ENCODE measurements at regions not wholly inside any gene's neighbourhood (a gene's known extent, or its start where the extent isn't known, plus 50 kb on each side); places are given as distances from the start of the nearest gene placed in this dataset.

- DNase-seq: peak; percentile 9
Observed at GRCh38 chr4:138851391-138852335, 163.9 kb upstream of the NOCT start.

DNA sequence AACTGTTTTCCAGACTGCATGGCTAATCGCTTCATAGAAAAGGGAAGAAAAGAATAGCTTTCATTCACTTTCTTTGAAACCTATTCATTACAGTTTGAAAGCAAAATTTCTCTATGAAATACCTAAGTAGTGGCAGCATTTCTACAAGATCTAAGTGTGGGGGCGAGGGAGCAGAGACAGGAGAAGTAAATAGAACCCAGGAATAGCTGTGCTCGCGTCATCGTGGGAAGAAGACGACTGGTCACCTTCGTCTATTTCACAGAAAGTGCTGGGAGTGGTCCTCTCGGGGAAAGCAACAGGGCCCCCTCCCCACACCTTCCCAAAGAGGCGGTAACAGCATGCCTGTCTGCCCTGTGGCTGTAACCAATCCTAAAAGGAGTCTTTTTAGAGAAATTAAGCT lies 169.9 kb upstream of the NOCT start:
- no peak for DNase-seq

GRCh38 chr4:138845054-138845453 lies 170.5 kb upstream of the NOCT start:
- DNase-seq: no peak

- DNase-seq: no peak
Observed at GRCh38 chr4:138843616-138844015, 172.0 kb upstream of the NOCT start.

DNA sequence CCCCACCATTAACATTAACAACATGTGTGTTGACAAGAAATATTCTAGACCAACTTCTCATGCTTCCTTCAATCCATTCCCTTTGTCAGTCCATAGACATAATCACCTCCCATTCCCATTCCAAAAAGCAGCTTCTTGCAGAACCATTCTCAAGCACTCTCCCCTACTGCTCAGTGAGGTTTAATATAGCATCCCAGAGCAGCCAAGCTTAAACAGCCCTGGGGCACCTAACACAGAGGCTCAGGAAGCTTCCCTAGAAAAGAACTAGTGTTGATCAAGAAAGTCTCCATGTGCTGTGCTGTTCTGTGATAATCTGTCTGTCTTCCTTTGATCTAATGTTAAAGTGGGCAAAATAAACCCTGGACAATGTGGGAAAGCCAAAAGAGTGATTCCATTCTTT lies 174.2 kb upstream of the NOCT start:
- DNase-seq: no peak

- DNase-seq: no peak
Observed at GRCh38 chr4:138838251-138838650, 177.3 kb upstream of the NOCT start.

DNA sequence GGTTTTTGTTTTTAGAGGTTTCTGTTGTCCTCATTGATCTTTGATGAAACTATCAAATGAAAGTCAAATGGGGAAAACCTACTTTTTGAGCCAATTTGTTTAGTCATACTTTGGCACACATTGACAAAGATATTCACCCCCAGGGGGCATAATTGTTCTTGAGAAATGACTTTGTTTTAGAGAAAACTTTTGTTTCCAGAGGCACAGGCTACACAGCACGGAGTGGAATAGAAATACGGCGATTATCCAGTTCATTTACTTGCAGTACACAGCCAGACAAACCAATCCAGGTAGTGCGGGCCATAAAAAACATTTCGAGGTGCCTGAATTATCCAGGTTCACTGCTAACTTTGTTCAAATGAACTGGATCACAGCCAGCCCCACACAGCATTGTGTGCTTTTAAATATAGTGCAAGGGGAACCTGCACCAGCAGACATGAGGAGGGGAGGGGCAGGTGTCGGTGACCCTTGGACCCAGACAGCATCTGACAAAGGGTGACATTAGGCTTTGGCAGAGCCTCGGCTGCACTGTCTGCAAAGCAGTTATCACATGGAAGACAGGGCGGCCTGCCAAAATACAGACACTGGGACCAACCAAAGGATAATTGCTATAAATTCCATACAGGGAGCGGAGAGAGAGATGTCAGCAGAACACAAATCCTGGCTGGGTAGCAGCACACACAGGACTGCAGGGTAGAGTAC lies 179.6 kb upstream of the NOCT start:
- DNase-seq: peak; percentile 25

GRCh38 chr4:138833974-138834373 lies 181.6 kb upstream of the NOCT start:
- DNase-seq: no peak

GRCh38 chr4:138832563-138832962 lies 183.0 kb upstream of the NOCT start:
- no peak for DNase-seq

- no peak for DNase-seq
Observed at GRCh38 chr4:138831948-138832347, 183.6 kb upstream of the NOCT start.

GRCh38 chr4:138828926-138829325 lies 186.7 kb upstream of the NOCT start:
- no peak for DNase-seq

- no peak for DNase-seq
Observed at GRCh38 chr4:138826754-138827153, 188.8 kb upstream of the NOCT start.

- no peak for DNase-seq
Observed at GRCh38 chr4:138826322-138826721, 189.3 kb upstream of the NOCT start.

GRCh38 chr4:138821331-138821730 lies 194.2 kb upstream of the NOCT start:
- DNase-seq: no peak

DNA sequence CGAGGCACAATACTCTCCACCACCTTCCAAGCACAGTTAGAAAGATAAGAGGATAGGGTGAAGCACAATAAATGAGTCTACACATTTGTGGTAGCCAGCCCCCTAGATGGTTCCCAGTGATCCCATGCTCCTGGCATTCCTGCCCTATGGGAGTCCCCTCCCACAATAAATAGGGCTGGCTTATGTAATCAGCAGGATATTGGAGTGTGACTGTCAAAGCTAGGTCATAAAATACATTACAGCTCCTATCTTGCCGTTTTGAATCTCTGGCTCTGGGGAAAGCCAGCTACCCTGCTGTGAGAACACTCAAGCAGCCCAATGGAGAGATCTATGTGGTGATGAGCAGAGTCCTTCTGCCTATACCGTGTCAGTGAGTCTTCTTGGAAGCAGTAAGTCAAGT lies 198.7 kb upstream of the NOCT start:
- DNase-seq: no peak

DNA sequence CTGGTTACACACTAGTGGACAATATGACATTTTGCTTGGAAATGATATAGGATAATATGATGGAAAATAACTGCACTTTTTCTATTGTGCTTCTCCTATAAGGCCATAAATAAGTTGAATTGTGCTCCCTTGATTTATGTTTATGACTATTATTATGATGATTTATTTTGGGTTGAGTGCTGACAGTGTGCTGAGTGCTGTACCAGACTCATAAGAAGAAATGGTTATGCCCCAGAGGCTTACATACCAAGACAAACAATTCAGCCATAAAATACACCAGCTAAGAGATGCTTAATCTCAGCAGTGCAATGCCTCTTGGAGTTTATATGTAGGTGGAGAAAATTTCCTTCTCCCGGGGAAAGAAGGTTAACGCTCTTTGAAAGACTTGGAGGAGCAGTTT lies 199.8 kb upstream of the NOCT start:
- no peak for DNase-seq

DNA sequence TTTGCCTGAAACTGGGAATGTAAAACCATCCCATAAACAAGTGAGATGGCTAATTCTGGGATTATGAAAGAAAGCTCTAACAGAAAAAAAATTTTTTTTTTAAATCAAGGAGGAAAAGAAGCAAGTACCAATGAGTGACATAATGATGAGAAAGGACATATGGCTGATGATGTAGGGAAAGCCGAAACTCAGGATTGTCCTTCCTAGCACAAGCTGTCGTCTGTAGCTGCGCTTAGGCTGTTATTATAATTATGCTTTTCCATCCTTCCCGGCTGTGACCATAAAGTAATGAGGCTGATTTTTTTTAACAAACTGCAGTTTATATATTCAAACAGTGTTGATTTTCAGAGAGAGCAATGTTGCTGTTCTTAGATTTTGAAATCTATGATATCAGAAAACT lies 209.8 kb upstream of the NOCT start:
- DNase-seq: no peak

DNA sequence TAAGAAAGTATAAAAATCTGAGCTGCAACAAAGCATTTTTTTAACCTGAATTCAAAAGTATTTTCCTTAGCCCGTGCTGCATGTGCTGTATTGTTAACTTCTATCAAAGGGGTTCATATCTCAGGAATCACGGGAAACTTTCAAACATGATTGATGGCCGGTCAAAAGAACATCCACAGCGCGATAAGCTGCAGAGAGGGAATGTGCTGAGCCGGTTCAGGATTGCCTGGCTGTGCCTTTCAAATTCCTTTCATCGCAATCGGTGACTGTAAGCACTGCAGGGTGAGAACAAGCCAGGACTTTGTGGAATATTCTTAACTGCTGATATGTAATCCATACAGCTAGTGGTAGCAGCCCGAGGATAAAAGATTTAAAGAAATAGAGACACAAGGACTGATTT lies 210.9 kb upstream of the NOCT start:
- peak; percentile 11 for DNase-seq

DNA sequence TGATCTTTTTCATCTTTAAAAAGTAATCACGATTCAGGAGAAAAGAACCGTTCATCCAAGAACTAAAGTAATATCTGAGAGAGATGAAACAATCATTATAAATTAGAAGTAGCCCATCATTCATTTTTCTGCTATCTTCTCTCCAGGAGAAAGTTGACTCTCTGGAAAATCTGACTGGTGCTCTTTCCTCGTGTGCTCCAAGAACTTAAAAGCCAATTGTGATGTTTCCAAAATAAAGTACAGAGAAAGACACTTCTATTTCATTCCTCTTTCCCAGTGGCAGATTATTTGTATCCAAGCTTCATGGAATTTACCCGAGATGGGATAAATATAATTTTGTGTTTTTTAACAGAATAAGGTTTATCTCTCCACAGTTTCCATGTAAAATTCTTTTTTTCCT lies 212.5 kb upstream of the NOCT start:
- DNase-seq: no peak

GRCh38 chr4:138802499-138802898 lies 213.1 kb upstream of the NOCT start:
- DNase-seq: peak; percentile 3

DNA sequence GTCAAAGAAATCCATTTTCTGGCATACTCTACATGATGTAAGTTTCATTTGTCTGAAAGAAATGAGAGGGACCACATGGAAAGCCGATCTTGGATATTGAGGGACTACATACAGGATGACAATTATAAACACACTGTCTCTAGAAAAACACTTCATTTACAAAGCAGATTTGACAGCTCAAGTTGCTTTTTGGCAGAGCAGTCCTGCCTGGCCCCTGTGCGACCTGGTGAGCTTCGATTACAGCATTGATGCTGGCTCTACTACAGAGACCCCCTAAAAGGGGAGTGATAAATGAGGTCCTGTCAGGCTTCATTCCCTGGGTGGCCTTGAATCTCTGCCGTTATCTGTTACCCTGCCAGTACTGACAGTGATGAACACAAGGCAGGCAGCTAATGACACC lies 215.2 kb upstream of the NOCT start:
- DNase-seq: no peak

DNA sequence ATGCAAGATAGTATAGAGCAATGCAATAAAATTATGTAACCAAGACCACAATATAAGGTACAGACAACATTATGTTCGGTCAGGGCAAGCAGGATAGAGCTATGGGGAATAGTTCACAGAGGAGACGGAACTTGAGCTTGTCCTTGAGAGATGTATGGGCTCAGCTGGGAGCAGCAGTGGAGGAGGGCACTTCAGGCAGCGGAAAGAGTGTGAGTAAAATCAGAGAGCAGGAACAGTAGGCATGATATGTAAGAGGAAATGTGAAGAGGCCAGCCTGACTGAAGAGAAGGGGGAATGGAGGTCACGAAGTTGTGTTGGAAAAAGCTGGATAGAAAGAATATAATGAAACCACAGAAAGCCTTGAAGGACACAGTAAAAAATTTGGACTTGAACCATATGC lies 217.2 kb upstream of the NOCT start:
- DNase-seq: no peak

DNA sequence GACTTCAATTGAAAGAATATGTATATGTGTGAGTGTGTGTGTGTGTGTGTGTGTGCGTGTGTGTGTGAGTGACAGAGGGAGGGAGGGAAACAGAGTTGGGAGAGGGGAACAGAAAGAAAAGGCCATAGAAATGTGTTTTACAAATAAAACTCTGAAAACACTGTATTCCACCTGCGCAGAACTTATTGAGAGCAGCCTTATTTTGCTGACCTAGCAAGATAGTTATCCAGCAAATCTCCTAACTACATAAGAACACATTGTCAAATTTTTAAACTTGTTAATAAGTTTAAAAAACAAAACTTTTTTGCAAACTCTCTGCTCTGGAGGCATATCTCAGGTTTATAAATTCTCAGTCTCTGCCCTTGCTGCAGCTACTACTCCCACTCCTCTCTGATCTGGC lies 217.9 kb upstream of the NOCT start:
- no peak for DNase-seq

DNA sequence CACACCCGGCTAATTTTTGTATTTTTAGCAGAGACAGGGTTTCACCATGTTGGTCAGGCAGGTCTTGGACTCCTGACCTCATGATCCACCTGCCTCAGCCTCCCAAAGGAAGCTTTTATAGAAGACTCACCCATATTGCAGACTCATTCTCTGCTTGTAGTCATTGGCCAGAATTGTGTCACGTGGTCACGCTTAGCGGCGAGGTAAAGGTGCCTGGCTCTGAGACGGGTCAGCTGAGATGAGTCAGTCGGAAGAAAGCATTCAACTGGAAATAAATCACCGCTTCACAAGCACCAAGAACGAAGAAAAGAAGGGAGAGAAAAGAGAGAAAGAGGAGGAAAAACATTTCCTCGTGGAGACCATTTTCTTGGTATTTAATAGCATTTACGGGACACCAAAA lies 218.8 kb upstream of the NOCT start:
- no peak for DNase-seq
